ENCODE measurements at regions not wholly inside any gene's neighbourhood (a gene's known extent, or its start where the extent isn't known, plus 50 kb on each side); places are given as distances from the start of the nearest gene placed in this dataset.

- Histone ChIP-seq H3K4me1 (ENCODE audit: control insufficient read depth in 5 of 5, insufficient read depth in 5 of 5, low read length in 5 of 5) (no peaks in the 10 kb centered on the region), H3K27me3 (ENCODE audit: control insufficient read depth in 3 of 3, insufficient read depth in 3 of 3, low read length in 2 of 3) (no peaks in the 10 kb centered on the region), H3K4me3 (no peak overlapping the region), H3K9me3 (ENCODE audit: control insufficient read depth in 4 of 4, insufficient read depth in 3 of 4, low read length in 3 of 4) (no peaks in the 10 kb centered on the region), H3K27ac (ENCODE audit: low read depth in 1 of 2, low read length in 1 of 2) (no peak overlapping the region), H3K9ac (ENCODE audit: insufficient read depth in 1 of 2, low read length in 2 of 2) (no peak overlapping the region), H3K36me3 (ENCODE audit: control insufficient read depth in 4 of 4, insufficient read depth in 4 of 4, low read length in 4 of 4) (no peaks in the 10 kb centered on the region)
- TF ChIP-seq, protein P1, sequence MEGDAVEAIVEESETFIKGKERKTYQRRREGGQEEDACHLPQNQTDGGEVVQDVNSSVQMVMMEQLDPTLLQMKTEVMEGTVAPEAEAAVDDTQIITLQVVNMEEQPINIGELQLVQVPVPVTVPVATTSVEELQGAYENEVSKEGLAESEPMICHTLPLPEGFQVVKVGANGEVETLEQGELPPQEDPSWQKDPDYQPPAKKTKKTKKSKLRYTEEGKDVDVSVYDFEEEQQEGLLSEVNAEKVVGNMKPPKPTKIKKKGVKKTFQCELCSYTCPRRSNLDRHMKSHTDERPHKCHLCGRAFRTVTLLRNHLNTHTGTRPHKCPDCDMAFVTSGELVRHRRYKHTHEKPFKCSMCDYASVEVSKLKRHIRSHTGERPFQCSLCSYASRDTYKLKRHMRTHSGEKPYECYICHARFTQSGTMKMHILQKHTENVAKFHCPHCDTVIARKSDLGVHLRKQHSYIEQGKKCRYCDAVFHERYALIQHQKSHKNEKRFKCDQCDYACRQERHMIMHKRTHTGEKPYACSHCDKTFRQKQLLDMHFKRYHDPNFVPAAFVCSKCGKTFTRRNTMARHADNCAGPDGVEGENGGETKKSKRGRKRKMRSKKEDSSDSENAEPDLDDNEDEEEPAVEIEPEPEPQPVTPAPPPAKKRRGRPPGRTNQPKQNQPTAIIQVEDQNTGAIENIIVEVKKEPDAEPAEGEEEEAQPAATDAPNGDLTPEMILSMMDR (IDR thresholded peaks at IDR 0.05; ENCODE audit: control extremely low read depth, extremely low read depth), result no peak
- no peak for ATAC-seq (ENCODE audit: insufficient read depth, low FRiP score)
- no peak for DNase-seq
These were observed 521.9 kb upstream of the GOLIM4 start for GRCh38 chr3:168617658-168618057.

GRCh38 chr3:168616915-168617314, 521.2 kb upstream of the GOLIM4 start:
- Histone ChIP-seq H3K27me3 (ENCODE audit: control insufficient read depth in 3 of 3, insufficient read depth in 3 of 3, low read length in 2 of 3) (no peaks in the 10 kb centered on the region), H3K9ac (ENCODE audit: insufficient read depth in 1 of 2, low read length in 2 of 2) (no peak overlapping the region), H3K4me3 (no peak overlapping the region), H3K36me3 (ENCODE audit: control insufficient read depth in 4 of 4, insufficient read depth in 4 of 4, low read length in 4 of 4) (no peaks in the 10 kb centered on the region), H3K4me1 (ENCODE audit: control insufficient read depth in 5 of 5, insufficient read depth in 5 of 5, low read length in 5 of 5) (no peaks in the 10 kb centered on the region), H3K9me3 (ENCODE audit: control insufficient read depth in 4 of 4, insufficient read depth in 3 of 4, low read length in 3 of 4) (peaks cover 0 to 2% (median 0%) of the 10 kb centered on the region in 4 donors), H3K27ac (ENCODE audit: low read depth in 1 of 2, low read length in 1 of 2) (no peak overlapping the region)
- ATAC-seq (ENCODE audit: insufficient read depth, low FRiP score) (no peak), DNase-seq (no peak)
- WGBS, 2 donors, result 72 to 80% methylated on average over 3 of the region's 3 CpGs
- TF ChIP-seq, protein P1 (IDR thresholded peaks at IDR 0.05; ENCODE audit: control extremely low read depth, extremely low read depth), result no peak

DNA sequence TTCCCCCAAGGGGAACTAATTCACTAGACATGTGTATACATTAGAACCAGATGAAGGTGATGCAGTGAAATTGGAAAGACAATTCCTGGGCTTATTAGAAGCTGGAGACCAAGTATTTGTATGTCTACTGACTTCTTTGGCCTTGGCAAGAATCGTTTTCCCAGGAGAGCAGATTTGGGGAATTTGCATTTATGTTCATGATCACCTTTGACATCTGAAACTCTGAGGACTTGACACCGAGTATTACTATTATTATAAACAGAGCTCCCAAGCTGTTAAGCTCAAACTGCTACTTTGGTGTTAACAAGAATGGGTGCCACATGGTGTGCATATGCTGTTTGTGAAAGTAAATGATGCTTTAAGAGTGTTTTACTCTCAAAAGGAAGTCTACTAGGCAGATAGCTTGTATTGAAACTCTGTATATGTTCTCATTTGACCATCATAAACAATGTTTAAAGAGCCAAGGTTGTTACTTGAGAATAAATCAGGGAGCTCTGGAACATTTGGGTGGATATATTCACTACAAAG, 519.8 kb upstream of the GOLIM4 start:
- no peak overlapping the region for H3K9ac ChIP-seq (ENCODE audit: insufficient read depth in 1 of 2, low read length in 2 of 2)
- whole genome bisulfite sequencing, 2 donors, result 56 to 74% methylated on average over 2 of the region's 2 CpGs

More for the DNA sequence above, 519.8 kb upstream of the GOLIM4 start:
- peaks cover 0 to 2% (median 0%) of the 10 kb centered on the region in 4 donors for H3K9me3 ChIP-seq (ENCODE audit: control insufficient read depth in 4 of 4, insufficient read depth in 3 of 4, low read length in 3 of 4)
- no peak overlapping the region for H3K27ac ChIP-seq (ENCODE audit: low read depth in 1 of 2, low read length in 1 of 2)
- ATAC-seq (ENCODE audit: insufficient read depth, low FRiP score) (no peak), DNase-seq (no peak)
- TF ChIP-seq, protein P1 (IDR thresholded peaks at IDR 0.05; ENCODE audit: control extremely low read depth, extremely low read depth), result no peak
- H3K4me3 ChIP-seq, result no peak overlapping the region
- H3K36me3 ChIP-seq (ENCODE audit: control insufficient read depth in 4 of 4, insufficient read depth in 4 of 4, low read length in 4 of 4), result no peaks in the 10 kb centered on the region
- no peaks in the 10 kb centered on the region for H3K27me3 ChIP-seq (ENCODE audit: control insufficient read depth in 3 of 3, insufficient read depth in 3 of 3, low read length in 2 of 3)
- no peaks in the 10 kb centered on the region for H3K4me1 ChIP-seq (ENCODE audit: control insufficient read depth in 5 of 5, insufficient read depth in 5 of 5, low read length in 5 of 5)
